ENCODE measurements at regions not wholly inside any gene's neighbourhood (a gene's known extent, or its start where the extent isn't known, plus 50 kb on each side); places are given as distances from the start of the nearest gene placed in this dataset.
"Not testable (repeated sequence)": the region's sequence is repeated elsewhere in the genome, so short reads cannot be mapped to it uniquely, and the experiment has no call there.

DNA sequence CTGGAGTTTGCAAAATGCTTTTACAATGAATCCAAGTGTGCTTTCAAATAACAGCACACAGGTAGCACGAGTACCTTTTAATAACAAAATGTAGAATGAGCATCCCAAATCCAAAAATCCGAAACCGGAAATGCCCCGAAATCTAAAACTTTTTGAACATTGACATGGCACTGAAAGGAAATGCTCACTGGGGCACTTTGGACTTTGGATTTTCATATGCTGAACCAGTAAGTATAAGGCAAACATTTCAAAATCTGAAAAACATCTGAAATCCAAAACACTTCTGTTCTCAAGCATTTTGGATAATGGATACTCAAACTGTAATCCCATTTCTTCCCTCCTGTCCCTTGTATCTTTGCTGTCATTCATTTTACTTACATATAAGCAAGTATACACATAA lies 50.1 kb downstream of the GCNT4 start:
- no peak for DNase-seq

DNA sequence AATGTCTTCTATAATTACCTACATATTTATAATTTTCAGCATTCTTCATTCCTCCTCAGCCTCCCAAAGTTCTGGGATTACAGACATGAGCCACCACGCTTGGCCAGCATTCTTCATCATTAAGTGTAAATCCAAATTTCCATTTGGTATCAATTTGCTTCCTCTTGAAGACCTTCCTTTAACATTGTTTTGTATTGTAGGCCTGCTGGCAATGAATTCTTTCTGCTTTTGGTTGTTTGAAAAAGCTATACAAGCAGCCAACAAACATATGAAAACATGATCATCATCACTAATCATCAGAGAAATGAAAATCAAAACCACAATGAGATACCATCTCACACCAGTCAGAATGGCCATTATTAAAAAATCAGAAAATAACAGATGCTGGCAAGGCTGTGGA lies 56.4 kb downstream of the GCNT4 start:
- DNase-seq, result no peak

DNA sequence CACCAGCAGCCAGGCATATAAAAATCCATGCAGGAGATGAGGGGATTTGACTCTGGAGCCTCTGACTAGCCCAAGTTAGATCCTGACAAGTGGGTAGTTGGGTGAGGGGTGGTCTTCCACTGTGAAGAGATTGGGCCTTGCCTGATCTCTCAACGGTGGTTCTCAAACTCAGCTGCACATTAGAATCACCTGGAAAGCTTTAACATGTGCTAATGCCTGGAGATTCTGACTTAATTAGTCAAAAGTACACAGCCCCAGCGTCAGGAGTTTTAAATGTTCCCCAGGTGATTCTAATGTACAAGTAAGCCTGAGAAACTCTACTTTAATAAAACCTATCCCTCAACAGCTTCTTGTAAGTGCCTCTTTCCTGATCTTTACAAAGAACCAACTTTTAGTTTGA lies 57.5 kb downstream of the GCNT4 start:
- DNase-seq, result no peak

DNA sequence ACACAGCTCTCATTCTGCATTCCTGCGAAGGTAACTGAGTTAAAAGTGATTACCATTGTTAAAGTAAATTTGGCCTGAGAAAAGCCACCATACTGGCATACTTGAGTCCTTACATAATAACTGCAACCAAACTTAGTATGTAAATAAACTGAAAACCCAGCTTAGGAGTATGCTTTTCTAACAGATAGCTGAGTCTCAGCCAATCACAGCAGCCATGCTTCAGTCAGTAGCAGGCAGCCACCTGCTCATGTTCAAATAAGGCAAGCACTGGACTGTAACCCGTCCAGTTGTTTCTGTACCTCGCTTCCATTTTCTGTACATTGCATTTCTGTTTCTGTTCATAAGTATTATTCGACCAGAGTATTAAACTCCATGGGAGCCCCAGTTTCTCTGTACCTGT lies 58.6 kb downstream of the GCNT4 start:
- no peak for DNase-seq

DNA sequence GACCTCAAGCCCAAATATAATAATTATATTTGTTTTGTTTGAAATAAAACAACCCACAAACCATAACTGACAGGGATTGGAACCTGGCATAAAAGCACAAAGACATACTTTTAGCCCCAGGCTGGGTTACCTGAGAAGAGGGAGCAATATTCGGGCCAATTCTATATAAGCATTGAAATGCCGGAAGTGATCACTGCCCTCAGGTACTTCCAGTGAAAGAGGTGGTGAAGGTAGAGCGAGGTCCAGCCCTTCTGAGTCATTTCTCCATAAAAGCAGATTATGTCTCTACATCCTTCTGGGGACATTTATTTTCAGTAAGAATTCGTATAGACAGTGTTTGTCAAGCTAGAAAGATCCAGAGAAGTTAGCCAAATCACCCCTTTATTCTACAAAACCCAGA lies 59.6 kb downstream of the GCNT4 start:
- no peak for DNase-seq

DNA sequence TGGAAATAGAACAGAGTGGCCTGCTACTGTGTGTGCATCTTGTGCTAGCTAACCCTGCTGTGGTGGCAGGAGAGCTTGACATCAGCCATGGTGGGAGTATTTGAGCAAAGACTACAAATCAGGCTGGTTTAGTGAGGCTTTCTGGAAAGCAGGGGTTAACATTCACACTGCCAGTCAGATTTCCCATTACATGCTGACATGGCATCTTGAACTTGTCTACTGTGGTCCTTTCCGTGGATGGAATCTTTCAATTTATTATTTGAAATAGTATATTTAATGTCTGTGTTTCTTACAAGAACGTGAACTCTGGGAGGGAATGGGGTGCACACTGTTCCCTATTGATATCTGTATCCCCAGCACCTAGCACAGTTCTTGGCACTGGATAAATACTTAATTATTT lies 60.8 kb downstream of the GCNT4 start:
- DNase-seq, result no peak

DNA sequence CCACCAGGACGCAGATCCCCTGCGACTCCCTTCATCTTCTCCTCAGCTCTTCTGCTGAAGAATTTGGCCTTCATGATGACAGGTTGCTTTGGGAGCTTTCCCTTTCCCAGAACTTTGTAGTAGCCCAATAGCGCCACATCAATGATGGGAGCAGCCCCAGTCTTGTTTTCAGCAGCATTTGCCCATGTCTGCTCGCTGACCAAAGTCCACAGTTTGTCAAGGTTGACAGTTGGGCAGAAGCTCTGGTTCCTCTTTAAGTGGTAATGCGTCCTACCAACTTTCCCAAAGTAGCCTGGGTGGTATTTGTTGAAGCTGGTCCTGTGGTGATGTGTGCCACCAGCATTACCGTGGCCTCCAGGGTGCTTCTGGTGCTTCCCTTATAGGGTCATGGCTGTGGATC lies 62.2 kb downstream of the GCNT4 start:
- DNase-seq, result no peak

DNA sequence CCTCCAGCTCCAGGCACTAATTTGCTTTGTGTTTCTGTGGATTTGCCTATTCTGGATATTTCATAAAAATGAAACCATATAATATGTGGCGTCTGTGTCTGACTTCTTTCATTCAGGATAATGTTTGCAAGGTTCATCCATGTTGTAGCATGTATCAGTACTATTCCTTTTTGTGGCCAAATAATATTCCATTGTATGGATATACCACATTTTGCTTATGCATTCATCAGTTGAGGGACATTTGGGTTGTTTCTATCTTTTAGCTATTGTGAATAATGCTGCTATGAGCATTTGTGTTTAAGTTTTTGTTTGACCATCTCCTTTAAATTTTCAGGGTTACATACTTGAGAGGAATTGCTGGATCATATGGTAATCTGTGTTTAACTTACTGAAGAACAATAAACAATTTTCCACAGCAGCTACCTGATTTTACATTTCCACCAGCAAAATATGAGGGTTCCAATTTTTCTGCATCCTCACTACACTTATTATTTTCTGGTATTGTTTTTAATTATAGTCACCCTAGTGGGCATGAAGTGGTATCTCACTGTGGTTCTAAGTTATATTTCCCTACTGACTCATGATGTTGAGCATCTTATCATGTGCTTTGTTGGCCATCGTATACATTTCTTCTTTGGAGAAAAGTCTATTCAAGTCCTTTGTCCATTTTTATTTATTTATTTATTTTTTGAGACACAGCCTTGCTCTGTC lies 63.9 kb downstream of the GCNT4 start:
- DNase-seq, result no peak

DNA sequence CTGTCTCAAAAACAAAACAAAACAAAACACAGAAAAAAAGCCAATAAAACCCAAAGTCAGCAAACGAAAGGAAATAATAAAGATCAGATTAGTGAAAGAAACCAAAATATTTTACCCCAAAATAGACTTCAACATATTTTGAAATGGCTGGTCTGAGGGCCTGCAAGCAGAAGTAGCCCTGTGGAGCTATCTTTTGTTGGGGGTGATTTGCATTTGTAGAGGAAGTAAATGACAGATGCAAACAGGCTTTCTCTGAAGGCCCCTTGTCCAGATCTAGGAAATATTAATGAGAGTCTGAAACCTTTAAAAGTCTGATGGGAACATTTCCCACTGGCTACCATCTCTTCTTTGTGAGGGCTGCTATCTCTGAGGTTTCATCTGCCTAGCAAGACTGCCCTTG lies 74.0 kb downstream of the GCNT4 start:
- no peak for DNase-seq

DNA sequence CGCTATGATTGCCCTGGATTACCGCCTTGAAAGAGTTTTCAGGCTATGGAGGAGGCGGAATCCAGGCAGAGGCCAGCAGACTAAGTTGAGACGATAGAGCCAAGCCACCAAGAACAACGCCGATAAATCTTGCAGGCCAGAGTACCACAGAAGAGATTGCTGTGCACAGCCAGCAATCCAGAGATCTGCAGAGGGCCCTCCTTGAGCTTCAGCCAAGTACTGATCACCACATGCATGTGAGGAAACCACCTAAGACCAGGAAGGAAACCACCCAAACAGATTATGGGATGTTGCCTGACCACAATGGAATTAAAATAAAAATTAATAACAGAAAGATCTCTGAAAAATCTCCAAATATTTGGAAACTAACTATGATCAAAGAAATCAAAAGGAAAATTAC lies 74.9 kb downstream of the GCNT4 start:
- no peak for DNase-seq

DNA sequence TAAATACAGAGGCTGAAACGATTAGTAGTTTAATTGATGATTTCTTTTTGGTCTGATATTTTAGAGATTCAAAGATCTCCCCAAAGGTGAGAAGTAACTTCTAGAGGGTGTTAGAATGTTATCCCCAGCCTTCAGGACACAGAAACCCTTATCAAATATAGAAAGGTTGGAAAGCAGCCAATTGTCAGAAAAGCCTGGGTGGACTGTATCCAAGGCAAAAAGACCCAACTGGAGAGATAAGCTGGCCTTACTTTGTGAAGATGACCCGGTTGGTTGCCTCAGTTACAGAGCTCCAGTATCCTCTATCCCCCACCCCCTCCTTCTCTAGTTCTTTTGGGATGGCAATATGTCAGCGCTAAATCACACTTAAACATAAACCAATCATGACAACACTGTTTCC lies 75.7 kb downstream of the GCNT4 start:
- no peak for DNase-seq

DNA sequence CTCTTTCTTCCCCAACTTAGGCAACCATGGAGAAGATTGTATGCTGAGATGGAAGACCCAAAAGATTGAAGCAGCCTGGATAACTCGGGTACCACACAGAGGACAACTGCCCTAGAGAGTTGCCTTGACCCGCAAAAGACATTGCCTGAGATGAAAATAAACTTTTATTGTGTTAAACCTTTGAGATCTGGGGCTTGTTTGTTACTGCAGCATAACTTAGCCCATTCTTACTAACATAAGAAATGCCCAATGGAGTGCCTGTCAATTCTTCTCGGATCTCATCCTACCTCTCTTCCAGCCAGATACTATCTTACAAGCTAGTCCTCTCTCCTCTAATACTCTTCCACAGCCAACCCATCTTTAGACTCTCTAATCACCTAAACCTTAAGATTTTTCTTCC lies 76.8 kb downstream of the GCNT4 start:
- DNase-seq, result no peak

DNA sequence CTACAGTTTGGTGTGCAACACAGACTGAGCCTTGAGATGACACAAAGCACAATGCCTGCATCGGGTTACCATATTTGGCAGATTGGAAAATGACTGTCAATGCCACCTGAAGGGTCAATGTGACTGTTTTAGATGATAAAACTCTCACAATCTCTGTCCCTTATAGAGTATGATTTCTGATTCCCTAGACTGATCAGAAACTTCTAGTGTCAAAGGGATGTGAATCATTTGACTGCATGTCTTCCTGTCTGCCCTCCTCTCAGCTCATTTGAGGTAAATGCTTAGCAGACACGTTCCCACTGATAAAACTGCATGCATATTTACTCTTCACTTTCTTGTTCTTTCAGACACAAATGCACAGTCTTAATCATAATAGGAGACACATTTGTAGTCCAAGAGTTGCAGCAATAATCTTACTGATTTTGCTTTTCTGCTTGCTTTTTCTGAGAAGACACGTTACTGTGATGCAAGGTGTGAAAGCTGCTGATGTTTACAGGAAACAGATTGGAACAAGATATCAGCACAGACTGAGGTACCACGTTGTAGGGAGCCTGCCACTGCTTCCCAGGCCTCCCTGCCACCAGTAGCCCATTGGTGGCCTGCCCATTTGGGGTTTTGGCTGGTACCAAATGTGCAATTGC lies 77.8 kb downstream of the GCNT4 start:
- DNase-seq, result peak in 1 of 5 donors; percentile 84

DNA sequence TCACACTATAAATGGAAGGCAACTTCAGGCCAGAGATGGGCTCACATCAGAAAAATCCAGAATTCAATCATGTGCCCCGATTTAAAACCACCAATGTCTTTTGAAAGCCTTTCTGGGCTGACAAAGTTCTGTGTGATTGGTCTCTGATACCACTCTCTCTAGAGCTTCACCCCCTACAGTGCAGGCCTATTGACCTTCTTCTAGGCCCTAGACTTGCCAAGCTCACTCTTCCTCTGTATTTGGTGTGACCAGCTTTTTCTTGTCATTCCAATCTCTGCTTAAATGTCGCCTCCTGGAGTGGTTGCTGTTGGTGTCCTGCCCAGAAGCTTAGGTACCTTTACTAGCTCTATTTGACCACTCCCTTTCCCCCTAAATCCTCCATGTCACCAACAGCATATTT lies 78.7 kb downstream of the GCNT4 start:
- DNase-seq, result no peak

DNA sequence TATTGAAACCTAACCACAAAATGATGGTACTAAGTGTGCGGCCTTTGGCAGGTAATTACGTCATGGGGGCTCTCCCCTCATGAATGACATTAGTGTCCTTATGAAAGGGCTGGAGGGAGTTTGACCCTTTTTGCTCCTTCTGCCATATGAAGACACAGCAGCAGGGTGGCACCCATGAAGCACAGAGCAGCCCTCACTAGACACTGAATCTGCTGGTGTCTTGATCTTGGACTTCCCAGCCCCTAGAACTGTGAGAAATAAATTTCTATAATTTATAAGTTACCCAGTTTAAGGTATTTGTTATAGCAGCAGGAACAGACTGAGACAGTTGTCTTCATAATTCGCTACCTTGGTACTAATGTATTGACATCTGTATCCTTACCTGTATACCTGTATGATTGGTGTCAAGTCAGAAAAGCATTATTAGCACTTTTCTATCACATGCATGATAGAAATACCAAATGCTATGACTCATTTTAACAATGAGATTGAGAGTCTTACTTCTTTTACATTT lies 80.4 kb downstream of the GCNT4 start:
- DNase-seq, result no peak

DNA sequence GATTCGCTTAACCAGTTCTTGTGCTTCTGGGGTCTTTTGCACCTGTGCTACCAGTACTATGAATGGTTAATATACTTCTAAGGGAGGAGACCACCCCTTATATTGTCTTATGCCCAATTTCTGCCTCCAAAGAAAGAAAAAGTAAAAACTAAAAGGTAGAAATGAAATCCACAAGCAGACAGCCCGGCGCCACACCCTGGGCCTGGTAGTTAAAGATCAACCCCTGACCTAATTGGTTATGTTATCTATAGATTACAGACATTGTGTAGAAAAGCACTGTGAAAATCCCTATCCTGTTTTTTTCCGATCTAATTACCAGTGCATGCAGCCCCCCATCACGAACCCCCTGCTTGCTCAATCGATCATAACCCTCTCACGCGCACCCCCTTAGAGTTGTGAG lies 81.5 kb downstream of the GCNT4 start:
- DNase-seq, result not testable (repeated sequence)

DNA sequence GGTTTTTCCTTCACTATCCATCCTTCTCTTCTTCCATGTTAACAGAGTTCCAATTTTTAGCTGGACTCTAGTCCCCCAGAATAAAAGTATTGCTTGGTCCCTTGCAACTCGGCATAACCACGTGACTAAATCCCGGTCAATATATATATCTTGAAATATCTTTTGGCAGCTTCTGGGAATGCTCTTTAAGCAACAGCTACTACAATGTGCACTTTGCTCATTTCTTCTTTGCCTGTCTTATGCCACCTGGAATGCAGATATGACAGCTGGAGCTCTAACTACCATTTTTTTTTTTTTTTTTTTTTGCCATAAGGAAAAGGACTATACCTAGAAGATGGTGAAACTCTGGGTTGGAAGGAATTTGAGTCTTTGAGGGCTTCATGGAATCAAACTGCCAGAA lies 82.6 kb downstream of the GCNT4 start:
- no peak for DNase-seq

DNA sequence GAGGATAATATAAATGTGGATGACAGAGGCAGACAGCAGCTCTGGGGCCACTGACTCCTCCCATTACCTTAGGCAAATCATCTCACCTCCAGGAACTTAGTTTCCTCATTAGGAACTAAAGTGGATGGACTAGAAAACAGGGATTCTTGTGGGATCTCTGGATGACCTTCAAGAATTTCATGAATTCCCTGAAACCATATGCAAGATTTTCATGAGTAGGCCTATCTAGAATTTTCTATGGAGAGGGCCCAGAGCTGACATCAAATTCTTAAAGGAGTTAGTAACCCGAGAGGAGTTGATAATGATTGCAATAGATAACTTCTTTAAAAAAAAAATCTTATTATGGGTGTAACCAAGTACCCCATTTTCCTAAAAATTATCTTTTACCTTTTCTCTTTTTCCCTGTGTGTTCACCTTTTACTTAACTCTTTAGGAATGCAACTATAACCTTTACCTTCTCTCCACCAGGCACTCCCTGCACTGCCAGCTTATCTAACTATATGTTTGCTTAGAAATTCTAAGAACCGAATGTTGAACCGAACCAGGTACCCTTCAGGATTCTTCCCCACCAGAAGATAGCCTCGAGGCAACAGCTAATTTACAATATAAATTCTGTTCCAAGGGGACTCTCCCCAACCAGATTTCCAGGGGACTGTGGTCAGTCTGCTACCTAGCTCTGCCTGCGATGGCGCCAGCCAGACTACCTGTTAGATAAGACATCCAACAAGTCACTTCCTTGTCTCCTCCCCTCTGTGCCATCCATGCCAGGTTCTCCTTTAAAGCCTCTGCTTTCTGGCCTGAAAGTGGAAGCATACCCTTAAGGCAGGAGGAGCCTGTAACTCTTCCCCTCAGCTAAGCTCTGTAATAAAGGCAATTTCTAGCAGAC lies 86.0 kb downstream of the GCNT4 start:
- no peak for DNase-seq

DNA sequence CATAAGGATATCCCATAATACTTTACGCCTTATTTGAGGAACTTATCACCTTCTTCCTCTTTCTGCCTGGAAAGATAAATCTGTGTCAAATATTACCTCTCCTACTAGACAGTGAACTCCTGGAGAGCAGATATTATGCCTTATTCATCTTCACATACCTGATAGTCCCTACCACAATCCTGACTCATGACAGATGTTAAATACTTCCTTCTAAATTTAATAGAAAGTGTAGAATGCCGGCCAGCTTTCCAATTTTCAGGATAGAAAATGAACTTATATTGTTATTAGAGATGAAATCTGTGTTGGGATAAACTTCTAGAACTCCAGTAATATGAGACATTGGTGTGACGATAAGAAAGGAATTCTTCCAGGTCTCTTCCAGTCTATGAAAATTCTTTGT lies 89.0 kb downstream of the GCNT4 start:
- no peak for DNase-seq

DNA sequence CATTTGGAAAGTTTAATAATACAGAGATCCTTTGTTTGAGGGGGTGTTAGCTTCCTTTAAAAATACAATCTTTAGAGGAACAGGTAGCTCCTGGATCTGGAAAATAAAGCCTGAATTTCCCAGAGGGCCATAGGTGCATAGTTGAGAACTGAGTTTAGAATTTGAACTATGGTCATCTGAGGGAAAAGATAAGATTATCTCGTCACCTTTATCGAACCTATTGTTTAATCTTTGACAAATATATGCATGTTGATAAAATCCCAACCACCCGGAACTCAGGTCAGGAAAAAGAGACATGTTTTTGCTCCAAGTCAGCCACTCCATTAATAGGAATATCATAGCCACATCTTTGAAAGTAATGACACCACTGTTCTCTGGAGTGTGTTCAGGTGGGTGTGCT lies 91.7 kb upstream of the FAM169A start:
- no peak for DNase-seq

DNA sequence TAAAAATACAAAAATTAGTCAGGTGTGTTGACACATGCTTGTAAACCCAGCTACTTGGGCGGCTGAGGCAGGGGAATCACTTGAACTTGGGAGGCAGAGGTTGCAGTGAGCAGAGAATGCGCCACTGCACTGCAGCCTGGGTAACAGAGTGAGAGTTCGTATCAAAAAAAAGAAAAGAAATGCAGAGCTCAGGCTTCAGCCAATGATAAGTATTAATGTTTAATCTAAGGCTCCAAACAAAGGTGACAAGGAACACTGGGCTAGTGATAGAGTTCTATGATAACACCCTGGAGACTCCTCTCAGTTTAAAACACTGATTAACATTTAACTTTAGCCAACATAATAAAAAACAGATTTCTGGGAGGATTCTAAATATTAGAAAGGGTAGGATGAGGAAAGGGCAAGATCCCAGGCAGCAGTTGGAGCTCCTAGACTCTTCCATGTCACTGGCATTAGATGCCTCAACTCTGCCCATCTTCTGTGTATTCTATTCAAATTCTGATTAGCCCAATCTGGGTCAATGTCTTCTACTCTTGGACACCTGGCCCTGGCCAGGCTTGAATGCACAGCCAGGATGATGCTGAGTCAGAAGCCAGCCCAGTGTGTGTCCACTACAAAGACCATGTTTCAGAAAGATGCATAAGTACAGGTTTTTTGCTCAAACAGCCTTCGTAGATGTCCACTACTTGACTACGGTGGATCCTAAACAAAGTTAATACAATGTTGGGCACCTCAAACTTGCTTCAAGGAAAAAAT lies 91.0 kb upstream of the FAM169A start:
- DNase-seq, result no peak

DNA sequence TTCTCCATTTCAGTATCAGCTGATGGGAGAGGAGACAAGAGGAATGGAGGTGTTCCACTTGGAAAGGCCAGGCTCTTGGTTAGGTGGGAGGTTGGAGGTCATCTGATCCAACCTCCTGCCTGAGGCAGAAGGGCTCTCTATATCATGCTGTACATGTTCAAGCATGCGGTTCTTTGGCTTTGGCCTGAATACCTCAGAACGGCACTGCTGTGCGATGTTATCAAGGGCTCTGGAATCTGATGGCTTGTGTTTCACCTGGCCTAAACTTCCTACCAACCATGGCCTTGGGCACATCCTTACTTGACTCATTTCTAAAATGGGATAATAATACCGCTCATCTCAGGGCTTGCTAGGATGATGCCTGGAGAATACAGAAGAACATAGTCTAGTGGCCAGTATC lies 90.1 kb upstream of the FAM169A start:
- DNase-seq, result no peak

DNA sequence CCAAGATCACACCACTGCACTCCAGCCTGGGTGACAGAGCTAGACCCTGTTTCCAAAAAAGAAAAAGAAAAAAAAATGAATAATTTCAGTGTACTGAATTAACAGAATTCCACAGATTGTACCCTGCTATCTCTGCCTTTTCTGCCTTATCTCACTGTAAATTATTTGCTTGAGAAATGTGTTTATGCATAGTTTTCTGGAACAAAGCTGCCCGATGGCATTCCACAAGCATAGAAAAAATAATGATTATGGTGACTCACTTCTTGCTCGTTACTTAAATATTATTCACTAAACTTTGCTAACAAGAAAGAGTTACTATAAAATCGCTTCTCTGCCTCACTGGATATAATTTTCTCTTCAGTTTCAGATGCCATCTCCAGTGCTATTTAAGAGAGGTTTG lies 88.7 kb upstream of the FAM169A start:
- no peak for DNase-seq

Measured in T-helper 1 cell (primary cell).